Peyer's patch (tissue), 4 donors: ENCODE measurements at regions not wholly inside any gene's neighbourhood (a gene's known extent, or its start where the extent isn't known, plus 50 kb on each side); places are given as distances from the start of the nearest gene placed in this dataset.

ENCODE experiments used
- POLR2A ChIP-seq, 2 donors: fragments of 450-650 bp; IDR thresholded peaks; one replicate each; pipeline ENCODE4 v1.5.1; 2017; ENCODE audit warnings: antibody characterized with exemption in 2 of 2, mild to moderate bottlenecking in 2 of 2, moderate library complexity in 2 of 2
- TF ChIP-seq, protein P1 (sequence below), 6 experiments: fragments of 450-650 bp in 4 of 6; fragments of 200-600 bp in 2 of 6; sonication (generic) in 1 of 6; IDR thresholded peaks; one replicate each; pipeline ENCODE4 v1.5.1; 2017 to 2019; ENCODE audit warnings: antibody characterized with exemption in 6 of 6, mild to moderate bottlenecking in 3 of 6, moderate library complexity in 1 of 6

DNA sequence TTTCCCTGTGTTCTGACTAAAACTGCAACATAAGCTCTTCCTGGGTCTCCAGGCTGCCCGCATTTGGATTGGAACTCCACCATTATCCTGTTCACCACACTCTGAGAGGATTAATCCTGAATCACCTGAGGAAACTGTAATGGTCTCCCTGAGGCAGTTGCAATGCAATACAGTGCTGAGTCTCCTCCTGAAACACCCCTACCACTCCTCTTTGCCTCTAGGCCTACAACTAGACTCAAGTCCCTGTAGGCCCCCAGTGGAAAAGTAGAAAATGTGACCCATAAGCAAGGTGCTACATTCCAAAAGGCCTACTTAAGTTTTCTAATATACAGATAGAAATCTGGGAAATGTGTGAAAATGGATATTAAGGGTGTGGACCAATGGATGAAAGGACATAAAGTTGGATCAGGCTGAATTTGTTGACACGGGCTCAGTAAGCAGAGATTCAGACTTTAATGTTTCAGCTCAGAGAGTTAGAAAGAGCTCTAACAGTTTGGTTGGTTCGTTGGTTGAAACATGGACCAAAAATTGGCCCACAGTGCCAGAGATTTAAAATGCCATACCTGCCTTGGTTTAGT lies 222.3 kb upstream of the ZC3H15 start:
- TF ChIP-seq, protein P1, sequence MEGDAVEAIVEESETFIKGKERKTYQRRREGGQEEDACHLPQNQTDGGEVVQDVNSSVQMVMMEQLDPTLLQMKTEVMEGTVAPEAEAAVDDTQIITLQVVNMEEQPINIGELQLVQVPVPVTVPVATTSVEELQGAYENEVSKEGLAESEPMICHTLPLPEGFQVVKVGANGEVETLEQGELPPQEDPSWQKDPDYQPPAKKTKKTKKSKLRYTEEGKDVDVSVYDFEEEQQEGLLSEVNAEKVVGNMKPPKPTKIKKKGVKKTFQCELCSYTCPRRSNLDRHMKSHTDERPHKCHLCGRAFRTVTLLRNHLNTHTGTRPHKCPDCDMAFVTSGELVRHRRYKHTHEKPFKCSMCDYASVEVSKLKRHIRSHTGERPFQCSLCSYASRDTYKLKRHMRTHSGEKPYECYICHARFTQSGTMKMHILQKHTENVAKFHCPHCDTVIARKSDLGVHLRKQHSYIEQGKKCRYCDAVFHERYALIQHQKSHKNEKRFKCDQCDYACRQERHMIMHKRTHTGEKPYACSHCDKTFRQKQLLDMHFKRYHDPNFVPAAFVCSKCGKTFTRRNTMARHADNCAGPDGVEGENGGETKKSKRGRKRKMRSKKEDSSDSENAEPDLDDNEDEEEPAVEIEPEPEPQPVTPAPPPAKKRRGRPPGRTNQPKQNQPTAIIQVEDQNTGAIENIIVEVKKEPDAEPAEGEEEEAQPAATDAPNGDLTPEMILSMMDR (IDR thresholded peaks at IDR 0.05), result no peak
- TF ChIP-seq POLR2A (IDR thresholded peaks at IDR 0.05), result no peak
